Effector memory CD8-positive, alpha-beta T cell (primary cell): ENCODE measurements at regions not wholly inside any gene's neighbourhood (a gene's known extent, or its start where the extent isn't known, plus 50 kb on each side); places are given as distances from the start of the nearest gene placed in this dataset.

Experiments
- ATAC-seq: fragments of 150-1000 bp; cut with Tn5 transposase; replicated peaks from 2 replicates; pipeline ENCODE4 v1.10.0; 2021; ENCODE audit warnings: mild to moderate bottlenecking, moderate library complexity
- DNase-seq, 3 experiments: peaks; one replicate each; pipeline ENCODE4 v3.0.0; 2021
- H3K27ac Mint-ChIP-seq, 2 donors: one replicate each; pipeline ENCODE4 v1.8.0; 2022; ENCODE audit warnings: mild to moderate bottlenecking in 2 of 2, mixed read lengths in 2 of 2, moderate library complexity in 2 of 2
- H3K27me3 Mint-ChIP-seq, 2 donors: one replicate each; pipeline ENCODE4 v1.8.0; 2022; ENCODE audit warnings: mixed read lengths in 2 of 2
- H3K36me3 Mint-ChIP-seq: one replicate; pipeline ENCODE4 v1.8.0; 2022; ENCODE audit warnings: mild to moderate bottlenecking, moderate library complexity, mixed read lengths; ENCODE audit not compliant: insufficient read depth
- H3K4me1 Mint-ChIP-seq, 2 donors: one replicate each; pipeline ENCODE4 v1.8.0; 2022; ENCODE audit warnings: low read depth in 2 of 2, mixed read lengths in 2 of 2
- H3K4me3 Mint-ChIP-seq, 2 donors: one replicate each; pipeline ENCODE4 v1.8.0; 2022; ENCODE audit warnings: mild to moderate bottlenecking in 2 of 2, mixed read lengths in 2 of 2, moderate library complexity in 2 of 2
- H3K9me3 Mint-ChIP-seq, 2 donors: one replicate each; pipeline ENCODE4 v1.8.0; 2022; ENCODE audit warnings: mixed read lengths in 2 of 2

- Mint-ChIP-seq H3K36me3 (no peaks in the 10 kb centered on the region), H3K4me3 (no peak overlapping the region), H3K27me3 (peaks cover 37 to 51% of the 10 kb centered on the region in 2 donors), H3K4me1 (no peaks in the 10 kb centered on the region), H3K27ac (no peak overlapping the region), H3K9me3 (no peaks in the 10 kb centered on the region)
- no peak for ATAC-seq
- no peak for DNase-seq
These were observed 123.9 kb downstream of the UNC5CL start for GRCh38 chr6:40915165-40915564.

GRCh38 chr6:40914005-40914404 lies 125.0 kb downstream of the UNC5CL start:
- H3K27me3 Mint-ChIP-seq = peaks cover 27 to 39% of the 10 kb centered on the region in 2 donors
- H3K9me3 Mint-ChIP-seq = no peaks in the 10 kb centered on the region
- no peak for DNase-seq
- no peaks in the 10 kb centered on the region for H3K36me3 Mint-ChIP-seq
- H3K27ac Mint-ChIP-seq = no peak overlapping the region
- H3K4me3 Mint-ChIP-seq = no peak overlapping the region
- ATAC-seq = no peak
- no peaks in the 10 kb centered on the region for H3K4me1 Mint-ChIP-seq

- Mint-ChIP-seq H3K27ac (no peak overlapping the region), H3K4me3 (no peak overlapping the region), H3K36me3 (no peaks in the 10 kb centered on the region), H3K9me3 (no peaks in the 10 kb centered on the region), H3K4me1 (no peaks in the 10 kb centered on the region), H3K27me3 (peaks cover 18 to 26% of the 10 kb centered on the region in 2 donors)
- ATAC-seq (no peak), DNase-seq (peak in 1 of 3 experiments; percentile 3)
These were observed 126.7 kb downstream of the UNC5CL start for GRCh38 chr6:40912158-40912946.

- H3K9me3 Mint-ChIP-seq = no peaks in the 10 kb centered on the region
- H3K4me3 Mint-ChIP-seq = no peak overlapping the region
- H3K4me1 Mint-ChIP-seq = no peaks in the 10 kb centered on the region
- no peak for ATAC-seq
- no peak for DNase-seq
- H3K36me3 Mint-ChIP-seq = no peaks in the 10 kb centered on the region
- H3K27ac Mint-ChIP-seq = no peak overlapping the region
- peaks cover 12 to 22% of the 10 kb centered on the region in 2 donors for H3K27me3 Mint-ChIP-seq
These were observed 128.6 kb downstream of the UNC5CL start for GRCh38 chr6:40910260-40910893.

- ATAC-seq = no peak
- no peaks in the 10 kb centered on the region for H3K9me3 Mint-ChIP-seq
- H3K27ac Mint-ChIP-seq = no peak overlapping the region
- H3K4me3 Mint-ChIP-seq = no peak overlapping the region
- no peaks in the 10 kb centered on the region for H3K36me3 Mint-ChIP-seq
- H3K4me1 Mint-ChIP-seq = no peaks in the 10 kb centered on the region
- H3K27me3 Mint-ChIP-seq = peaks cover 10 to 24% of the 10 kb centered on the region in 2 donors
- DNase-seq = no peak
These were observed 129.2 kb downstream of the UNC5CL start for GRCh38 chr6:40909811-40910210.

GRCh38 chr6:40907198-40907701 lies 131.8 kb downstream of the UNC5CL start:
- H3K4me1 Mint-ChIP-seq = no peaks in the 10 kb centered on the region
- no peak overlapping the region for H3K4me3 Mint-ChIP-seq
- H3K36me3 Mint-ChIP-seq = no peaks in the 10 kb centered on the region
- peaks cover 6 to 34% of the 10 kb centered on the region in 2 donors for H3K27me3 Mint-ChIP-seq
- no peak for DNase-seq
- no peak overlapping the region for H3K27ac Mint-ChIP-seq
- no peaks in the 10 kb centered on the region for H3K9me3 Mint-ChIP-seq
- ATAC-seq = no peak

- no peak overlapping the region for H3K4me3 Mint-ChIP-seq
- H3K4me1 Mint-ChIP-seq = no peaks in the 10 kb centered on the region
- no peak for ATAC-seq
- peaks cover 9 to 34% of the 10 kb centered on the region in 2 donors for H3K27me3 Mint-ChIP-seq
- no peaks in the 10 kb centered on the region for H3K9me3 Mint-ChIP-seq
- DNase-seq = no peak
- H3K36me3 Mint-ChIP-seq = no peaks in the 10 kb centered on the region
- no peak overlapping the region for H3K27ac Mint-ChIP-seq
These were observed 132.3 kb downstream of the UNC5CL start for GRCh38 chr6:40906759-40907158.

GRCh38 chr6:40904583-40905194 lies 134.3 kb downstream of the UNC5CL start:
- DNase-seq (no peak), ATAC-seq (no peak)
- H3K27me3 Mint-ChIP-seq = peaks cover 11 to 46% of the 10 kb centered on the region in 2 donors
- no peaks in the 10 kb centered on the region for H3K36me3 Mint-ChIP-seq
- H3K4me3 Mint-ChIP-seq = no peak overlapping the region
- H3K4me1 Mint-ChIP-seq = no peaks in the 10 kb centered on the region
- no peaks in the 10 kb centered on the region for H3K9me3 Mint-ChIP-seq
- H3K27ac Mint-ChIP-seq = no peak overlapping the region

GRCh38 chr6:40903456-40903855 lies 135.6 kb downstream of the UNC5CL start:
- H3K9me3 Mint-ChIP-seq = no peaks in the 10 kb centered on the region
- no peak overlapping the region for H3K27ac Mint-ChIP-seq
- peaks cover 5 to 58% of the 10 kb centered on the region in 2 donors for H3K27me3 Mint-ChIP-seq
- no peaks in the 10 kb centered on the region for H3K36me3 Mint-ChIP-seq
- DNase-seq (no peak), ATAC-seq (no peak)
- no peak overlapping the region for H3K4me3 Mint-ChIP-seq
- H3K4me1 Mint-ChIP-seq = no peaks in the 10 kb centered on the region

GRCh38 chr6:40901322-40902055 lies 137.5 kb downstream of the UNC5CL start:
- no peaks in the 10 kb centered on the region for H3K4me1 Mint-ChIP-seq
- DNase-seq (no peak), ATAC-seq (no peak)
- H3K36me3 Mint-ChIP-seq = no peaks in the 10 kb centered on the region
- H3K27ac Mint-ChIP-seq = no peak overlapping the region
- H3K27me3 Mint-ChIP-seq = peaks cover 15 to 70% of the 10 kb centered on the region in 2 donors
- no peak overlapping the region for H3K4me3 Mint-ChIP-seq
- no peaks in the 10 kb centered on the region for H3K9me3 Mint-ChIP-seq

GRCh38 chr6:40900791-40901190 lies 138.2 kb downstream of the UNC5CL start:
- no peaks in the 10 kb centered on the region for H3K4me1 Mint-ChIP-seq
- ATAC-seq (no peak), DNase-seq (no peak)
- H3K27me3 Mint-ChIP-seq = peaks cover 15 to 75% of the 10 kb centered on the region in 2 donors
- H3K9me3 Mint-ChIP-seq = no peaks in the 10 kb centered on the region
- no peak overlapping the region for H3K4me3 Mint-ChIP-seq
- no peak overlapping the region for H3K27ac Mint-ChIP-seq
- no peaks in the 10 kb centered on the region for H3K36me3 Mint-ChIP-seq

GRCh38 chr6:40899684-40900155 lies 139.3 kb downstream of the UNC5CL start:
- no peak for ATAC-seq

GRCh38 chr6:40898073-40898472 lies 140.9 kb downstream of the UNC5CL start:
- Mint-ChIP-seq H3K4me3 (no peak overlapping the region), H3K9me3 (no peaks in the 10 kb centered on the region), H3K27ac (no peak overlapping the region), H3K27me3 (peaks cover 15 to 76% of the 10 kb centered on the region in 2 donors), H3K4me1 (no peaks in the 10 kb centered on the region), H3K36me3 (no peaks in the 10 kb centered on the region)
- ATAC-seq (no peak), DNase-seq (no peak)

More at GRCh38 chr6:40899684-40900155, 139.3 kb downstream of the UNC5CL start:
- no peak overlapping the region for H3K4me3 Mint-ChIP-seq
- H3K27ac Mint-ChIP-seq = no peak overlapping the region
- H3K9me3 Mint-ChIP-seq = no peaks in the 10 kb centered on the region
- H3K4me1 Mint-ChIP-seq = no peaks in the 10 kb centered on the region
- peaks cover 15 to 76% of the 10 kb centered on the region in 2 donors for H3K27me3 Mint-ChIP-seq
- no peaks in the 10 kb centered on the region for H3K36me3 Mint-ChIP-seq
- no peak for DNase-seq
